Nephron (organoid): ENCODE measurements at regions not wholly inside any gene's neighbourhood (a gene's known extent, or its start where the extent isn't known, plus 50 kb on each side); places are given as distances from the start of the nearest gene placed in this dataset.
A peak's percentile ranks its signal among the peaks of the same experiment; 100 is the strongest.

Experiments used
- H3K27ac Mint-ChIP-seq, 3 experiments: 2 replicates each; pipeline ENCODE4 v1.8.0; 2020; ENCODE audit warnings: mixed read lengths in 3 of 3, mild to moderate bottlenecking in 2 of 3, moderate library complexity in 1 of 3
- H3K27me3 Mint-ChIP-seq: 2 replicates; pipeline ENCODE4 v1.8.0; 2021; ENCODE audit warnings: low read depth, mild to moderate bottlenecking, moderate library complexity, mixed read lengths
- H3K36me3 Mint-ChIP-seq: 2 replicates; pipeline ENCODE4 v1.8.0; 2020; ENCODE audit warnings: low read depth, mixed read lengths
- H3K4me1 Mint-ChIP-seq: 2 replicates; pipeline ENCODE4 v1.8.0; 2020; ENCODE audit warnings: mixed read lengths
- H3K4me3 Mint-ChIP-seq, 3 experiments: 2 replicates each; pipeline ENCODE4 v1.8.0; 2020; ENCODE audit warnings: mild to moderate bottlenecking in 3 of 3, mixed read lengths in 3 of 3, moderate library complexity in 2 of 3
- H3K9me3 Mint-ChIP-seq: 2 replicates; pipeline ENCODE4 v1.8.0; 2020; ENCODE audit warnings: mixed read lengths
- CTCF ChIP-seq, 3 experiments: fragments of 200-600 bp; sonication (generic); IDR thresholded peaks; one replicate each; pipeline ENCODE4 v1.5.0; 2021; ENCODE audit warnings: antibody characterized with exemption in 3 of 3; ENCODE audit not compliant: unreplicated experiment in 3 of 3

GRCh38 chr20:53795170-53795569 is 201.5 kb upstream of the ZNF217 start:
- H3K27me3 Mint-ChIP-seq, result no peaks in the 10 kb centered on the region
- no peak for TF ChIP-seq CTCF (IDR thresholded peaks at IDR 0.05; ENCODE audit: unreplicated experiment in 3 of 3)
- no peak overlapping the region for H3K4me3 Mint-ChIP-seq
- no peak overlapping the region for H3K27ac Mint-ChIP-seq
- peaks cover 12% of the 10 kb centered on the region for H3K4me1 Mint-ChIP-seq
- no peaks in the 10 kb centered on the region for H3K36me3 Mint-ChIP-seq
- no peaks in the 10 kb centered on the region for H3K9me3 Mint-ChIP-seq

GRCh38 chr20:53794529-53795115 is 201.0 kb upstream of the ZNF217 start:
- Mint-ChIP-seq H3K27ac (no peak overlapping the region), H3K27me3 (no peaks in the 10 kb centered on the region), H3K4me1 (peaks cover 12% of the 10 kb centered on the region), H3K4me3 (no peak overlapping the region), H3K9me3 (no peaks in the 10 kb centered on the region), H3K36me3 (no peaks in the 10 kb centered on the region)
- TF ChIP-seq CTCF (IDR thresholded peaks at IDR 0.05; ENCODE audit: unreplicated experiment in 3 of 3), result no peak

- H3K4me3 Mint-ChIP-seq, result no peak overlapping the region
- H3K36me3 Mint-ChIP-seq, result no peaks in the 10 kb centered on the region
- no peaks in the 10 kb centered on the region for H3K9me3 Mint-ChIP-seq
- peaks cover 12% of the 10 kb centered on the region for H3K4me1 Mint-ChIP-seq
- no peak overlapping the region for H3K27ac Mint-ChIP-seq
- H3K27me3 Mint-ChIP-seq, result no peaks in the 10 kb centered on the region
- no peak for TF ChIP-seq CTCF (IDR thresholded peaks at IDR 0.05; ENCODE audit: unreplicated experiment in 3 of 3)
These were observed 200.2 kb upstream of the ZNF217 start for GRCh38 chr20:53793783-53794383.

GRCh38 chr20:53792946-53793536 is 199.4 kb upstream of the ZNF217 start:
- no peak for TF ChIP-seq CTCF (IDR thresholded peaks at IDR 0.05; ENCODE audit: unreplicated experiment in 3 of 3)
- H3K4me3 Mint-ChIP-seq, result no peak overlapping the region
- no peaks in the 10 kb centered on the region for H3K9me3 Mint-ChIP-seq
- peaks cover 12% of the 10 kb centered on the region for H3K4me1 Mint-ChIP-seq
- H3K27ac Mint-ChIP-seq, result peak overlapping the region in 2 of 3 experiments; percentile 30 to 57
- no peaks in the 10 kb centered on the region for H3K27me3 Mint-ChIP-seq
- no peaks in the 10 kb centered on the region for H3K36me3 Mint-ChIP-seq

- TF ChIP-seq CTCF (IDR thresholded peaks at IDR 0.05; ENCODE audit: unreplicated experiment in 3 of 3), result no peak
- no peaks in the 10 kb centered on the region for H3K36me3 Mint-ChIP-seq
- H3K4me1 Mint-ChIP-seq, result peaks cover 12% of the 10 kb centered on the region
- H3K27ac Mint-ChIP-seq, result no peak overlapping the region
- H3K9me3 Mint-ChIP-seq, result no peaks in the 10 kb centered on the region
- no peaks in the 10 kb centered on the region for H3K27me3 Mint-ChIP-seq
- no peak overlapping the region for H3K4me3 Mint-ChIP-seq
These were observed 196.5 kb upstream of the ZNF217 start for GRCh38 chr20:53789989-53790675.
